AG10803 (cell line): ENCODE measurements at regions not wholly inside any gene's neighbourhood (a gene's known extent, or its start where the extent isn't known, plus 50 kb on each side); places are given as distances from the start of the nearest gene placed in this dataset.

Experiments
- DNase-seq: peaks from one replicate; pipeline ENCODE4 v3.0.0; 2010; ENCODE audit warnings: low read depth
- H3K4me3 ChIP-seq: 2 replicates; pipeline ENCODE4 v1.5.1; 2011; ENCODE audit warnings: mild to moderate bottlenecking, low read length, control low read depth
- CTCF ChIP-seq: conservative IDR thresholded peaks from 2 replicates; pipeline ENCODE4 v1.5.1; 2011; ENCODE audit warnings: mild to moderate bottlenecking, low read length, control low read depth, inconsistent platforms

- no peak overlapping the region for H3K4me3 ChIP-seq
- no peak for DNase-seq
- no peak for TF ChIP-seq CTCF
Observed at GRCh38 chr6:167676000-167676665, 150.6 kb upstream of the AFDN start.

- no peak for DNase-seq
- no peak overlapping the region for H3K4me3 ChIP-seq
- no peak for TF ChIP-seq CTCF
Observed at GRCh38 chr6:167676666-167677421, 149.9 kb upstream of the AFDN start.

GRCh38 chr6:167677422-167677789, 149.3 kb upstream of the AFDN start:
- no peak overlapping the region for H3K4me3 ChIP-seq
- no peak for DNase-seq
- TF ChIP-seq CTCF: no peak

- no peak for DNase-seq
- TF ChIP-seq CTCF: no peak
Observed at GRCh38 chr6:167678102-167679101, 148.3 kb upstream of the AFDN start.

GRCh38 chr6:167679122-167679736, 147.5 kb upstream of the AFDN start:
- no peak overlapping the region for H3K4me3 ChIP-seq
- no peak for DNase-seq
- no peak for TF ChIP-seq CTCF

More at GRCh38 chr6:167678102-167679101, 148.3 kb upstream of the AFDN start:
- H3K4me3 ChIP-seq: no peak overlapping the region

GRCh38 chr6:167679790-167680604, 146.7 kb upstream of the AFDN start:
- no peak for TF ChIP-seq CTCF
- no peak overlapping the region for H3K4me3 ChIP-seq
- DNase-seq: no peak
